HUES6 (cell line): ENCODE measurements at regions not wholly inside any gene's neighbourhood (a gene's known extent, or its start where the extent isn't known, plus 50 kb on each side); places are given as distances from the start of the nearest gene placed in this dataset.

Experiments
- H3K27ac ChIP-seq: 2 replicates; pipeline ENCODE4 v1.7.0; 2013; ENCODE audit warnings: low read depth, mild to moderate bottlenecking, low read length, inconsistent platforms
- H3K27me3 ChIP-seq: 2 replicates; pipeline ENCODE4 v1.6.1; 2013; ENCODE audit warnings: low read length; ENCODE audit not compliant: control insufficient read depth, insufficient read depth
- H3K36me3 ChIP-seq: 2 replicates; pipeline ENCODE4 v1.6.1; 2013; ENCODE audit warnings: low read length; ENCODE audit not compliant: control insufficient read depth, insufficient read depth
- H3K4me1 ChIP-seq: 2 replicates; pipeline ENCODE4 v1.6.1; 2013; ENCODE audit warnings: low read length; ENCODE audit not compliant: control insufficient read depth, insufficient read depth
- H3K4me3 ChIP-seq: 2 replicates; pipeline ENCODE4 v1.5.1; 2013; ENCODE audit warnings: low read depth, low read length
- H3K9ac ChIP-seq: one replicate; pipeline ENCODE4 v1.6.1; 2013; ENCODE audit warnings: mild to moderate bottlenecking, low read length
- H3K9me3 ChIP-seq: 2 replicates; pipeline ENCODE4 v1.6.1; 2013; ENCODE audit warnings: low read depth, low read length; ENCODE audit not compliant: control insufficient read depth, insufficient read depth

DNA sequence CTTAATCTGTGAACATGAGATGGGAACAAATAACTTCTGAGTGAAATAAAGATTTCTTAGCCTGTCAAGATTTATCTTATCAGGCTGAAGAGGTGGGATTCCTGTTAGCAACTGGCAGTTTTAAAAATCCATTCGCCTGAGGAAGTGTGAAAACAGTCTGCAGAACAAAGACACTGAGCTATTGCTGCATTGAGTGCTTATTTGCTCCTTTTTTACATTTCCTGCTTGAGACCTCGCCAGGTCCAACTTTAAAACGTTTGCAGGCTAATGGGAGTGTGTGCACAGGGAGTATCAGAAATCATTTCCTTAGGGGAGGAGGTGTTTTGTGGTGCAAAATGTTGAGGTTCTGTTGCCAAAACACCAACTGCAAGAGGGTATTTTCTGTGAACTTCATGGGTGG, 957.8 kb upstream of the RBFOX1 start:
- Histone ChIP-seq H3K9me3 (peaks cover 7% of the 10 kb centered on the region; the same call in 1 of the 2 replicates), H3K9ac (peak overlapping the region; percentile 43), H3K36me3 (no peaks in the 10 kb centered on the region), H3K27me3 (no peaks in the 10 kb centered on the region), H3K27ac (peak overlapping the region; percentile 17; the same call in 1 of the 2 replicates), H3K4me3 (no peak overlapping the region), H3K4me1 (peaks cover 30% of the 10 kb centered on the region)

- Histone ChIP-seq H3K9me3 (no peaks in the 10 kb centered on the region), H3K27ac (no peak overlapping the region), H3K9ac (no peak overlapping the region), H3K36me3 (no peaks in the 10 kb centered on the region), H3K27me3 (no peaks in the 10 kb centered on the region), H3K4me1 (peaks cover 4% of the 10 kb centered on the region; the same call in 1 of the 2 replicates), H3K4me3 (no peak overlapping the region)
Measured at GRCh38 chr16:6364846-6365245, 967.8 kb upstream of the RBFOX1 start.

- no peak overlapping the region for H3K4me3 ChIP-seq
- no peak overlapping the region for H3K9ac ChIP-seq
- H3K27ac ChIP-seq, result no peak overlapping the region
- no peaks in the 10 kb centered on the region for H3K27me3 ChIP-seq
- H3K4me1 ChIP-seq, result peaks cover 4% of the 10 kb centered on the region; the same call in 1 of the 2 replicates
- H3K36me3 ChIP-seq, result no peaks in the 10 kb centered on the region
- no peaks in the 10 kb centered on the region for H3K9me3 ChIP-seq
Measured at GRCh38 chr16:6363896-6364607, 968.6 kb upstream of the RBFOX1 start.

DNA sequence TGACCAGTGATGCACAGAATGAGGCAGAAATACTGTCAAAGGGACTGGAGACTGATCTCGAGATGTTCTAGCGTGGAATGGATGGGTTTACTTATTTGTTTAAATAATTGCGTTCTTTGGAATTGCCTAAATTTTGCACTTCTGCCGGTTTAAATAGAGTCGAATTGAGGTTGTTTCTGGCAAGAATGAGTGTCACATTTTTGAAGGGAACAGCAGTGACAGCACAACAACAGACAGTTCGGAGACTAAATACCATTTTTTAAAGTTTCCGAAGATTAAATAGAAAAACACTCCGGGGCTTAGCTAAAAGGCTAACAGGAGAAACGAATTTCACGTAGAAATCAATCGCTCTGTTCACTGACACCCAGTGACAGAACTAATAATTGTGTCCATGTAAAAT, 969.2 kb upstream of the RBFOX1 start:
- Histone ChIP-seq H3K36me3 (no peaks in the 10 kb centered on the region), H3K27ac (no peak overlapping the region), H3K9ac (no peak overlapping the region)

DNA sequence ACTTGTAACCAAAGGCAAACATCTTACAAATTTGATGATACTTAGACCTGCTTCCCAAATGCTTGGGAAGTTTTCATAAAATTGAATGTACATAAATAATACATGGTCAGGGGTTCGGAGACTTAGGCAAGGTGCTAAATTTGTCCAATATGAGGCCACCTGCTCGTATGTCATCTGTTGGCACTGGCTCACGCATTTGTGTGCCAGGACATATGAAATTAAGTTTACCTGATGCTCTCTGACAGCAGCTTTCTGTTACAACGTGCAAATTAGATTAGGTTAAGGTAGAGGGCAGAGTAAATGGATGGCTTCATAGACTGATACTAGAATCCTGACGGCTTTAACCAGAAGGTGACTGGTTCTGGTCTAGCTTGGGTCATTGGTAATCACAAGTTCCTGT, 970.3 kb upstream of the RBFOX1 start:
- Histone ChIP-seq H3K27me3 (no peaks in the 10 kb centered on the region), H3K4me1 (peaks cover 9% of the 10 kb centered on the region), H3K4me3 (no peak overlapping the region), H3K9me3 (no peaks in the 10 kb centered on the region), H3K27ac (no peak overlapping the region), H3K36me3 (no peaks in the 10 kb centered on the region), H3K9ac (no peak overlapping the region)

More for the DNA sequence above, 969.2 kb upstream of the RBFOX1 start:
- H3K27me3 ChIP-seq, result no peaks in the 10 kb centered on the region
- peaks cover 9% of the 10 kb centered on the region for H3K4me1 ChIP-seq
- no peaks in the 10 kb centered on the region for H3K9me3 ChIP-seq
- no peak overlapping the region for H3K4me3 ChIP-seq

DNA sequence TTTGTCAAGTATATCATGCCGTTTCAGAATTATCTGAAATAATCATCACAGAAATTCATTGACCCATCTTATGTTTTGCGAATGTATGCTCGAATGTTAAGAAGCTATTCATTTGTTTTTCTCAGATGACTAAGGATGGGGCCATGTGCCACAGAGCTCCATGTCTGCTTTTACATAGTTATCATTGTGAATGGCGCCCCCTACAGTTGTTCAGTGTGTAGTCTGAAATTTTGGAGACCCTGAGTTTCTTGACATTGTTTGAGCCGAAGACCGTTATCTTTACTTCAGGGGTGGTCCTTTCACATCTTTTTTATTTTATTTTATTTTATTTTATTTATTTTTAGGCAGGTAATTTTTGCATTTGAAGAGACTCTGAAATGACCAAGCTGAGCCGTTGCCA, 972.0 kb upstream of the RBFOX1 start:
- Histone ChIP-seq H3K4me1 (peaks cover 16% of the 10 kb centered on the region), H3K27ac (no peak overlapping the region)

GRCh38 chr16:6356911-6357310, 975.7 kb upstream of the RBFOX1 start:
- no peak overlapping the region for H3K9ac ChIP-seq
- peaks cover 2% of the 10 kb centered on the region; the same call in 1 of the 2 replicates for H3K9me3 ChIP-seq
- no peak overlapping the region for H3K27ac ChIP-seq
- no peaks in the 10 kb centered on the region for H3K36me3 ChIP-seq
- no peak overlapping the region for H3K4me3 ChIP-seq
- H3K4me1 ChIP-seq, result peaks cover 25% of the 10 kb centered on the region
- no peaks in the 10 kb centered on the region for H3K27me3 ChIP-seq

More for the DNA sequence above, 972.0 kb upstream of the RBFOX1 start:
- Histone ChIP-seq H3K27me3 (no peaks in the 10 kb centered on the region), H3K36me3 (no peaks in the 10 kb centered on the region), H3K4me3 (no peak overlapping the region), H3K9me3 (no peaks in the 10 kb centered on the region), H3K9ac (no peak overlapping the region)

DNA sequence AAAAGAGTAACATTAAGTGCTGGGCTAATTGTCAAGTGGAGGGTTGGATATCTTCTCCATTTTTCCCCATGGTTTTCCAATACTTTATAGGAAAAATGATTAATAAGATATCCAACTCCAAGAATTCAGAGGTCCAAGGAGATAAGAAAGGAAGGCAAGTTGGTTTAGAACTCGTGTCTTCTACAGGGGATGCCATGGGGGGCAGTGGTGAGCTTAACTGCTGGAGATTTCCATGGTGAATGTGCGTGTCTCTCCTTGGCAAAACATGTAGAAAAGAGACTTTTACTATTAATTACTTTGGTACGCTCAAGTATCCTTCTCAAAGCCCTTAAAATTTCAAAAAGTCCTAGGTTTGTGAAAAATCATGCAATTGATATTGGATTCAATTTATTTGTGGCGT, 982.9 kb upstream of the RBFOX1 start:
- H3K4me3 ChIP-seq, result no peak overlapping the region
- no peak overlapping the region for H3K9ac ChIP-seq
- no peaks in the 10 kb centered on the region for H3K9me3 ChIP-seq
- peaks cover 31% of the 10 kb centered on the region for H3K4me1 ChIP-seq
- no peak overlapping the region for H3K27ac ChIP-seq
- H3K36me3 ChIP-seq, result no peaks in the 10 kb centered on the region
- no peaks in the 10 kb centered on the region for H3K27me3 ChIP-seq

- peaks cover 43% of the 10 kb centered on the region for H3K4me1 ChIP-seq
- peaks cover 12% of the 10 kb centered on the region for H3K9me3 ChIP-seq
- no peaks in the 10 kb centered on the region for H3K27me3 ChIP-seq
- no peak overlapping the region for H3K4me3 ChIP-seq
- H3K36me3 ChIP-seq, result no peaks in the 10 kb centered on the region
- H3K9ac ChIP-seq, result no peak overlapping the region
- no peak overlapping the region for H3K27ac ChIP-seq
Measured at GRCh38 chr16:6345090-6345489, 987.6 kb upstream of the RBFOX1 start.

GRCh38 chr16:6343157-6343556, 989.5 kb upstream of the RBFOX1 start:
- Histone ChIP-seq H3K9ac (peak overlapping the region; percentile 33), H3K9me3 (peaks cover 18% of the 10 kb centered on the region), H3K4me1 (peaks cover 43% of the 10 kb centered on the region), H3K4me3 (no peak overlapping the region), H3K27me3 (no peaks in the 10 kb centered on the region), H3K36me3 (no peaks in the 10 kb centered on the region), H3K27ac (peak overlapping the region; percentile 85)

- Histone ChIP-seq H3K4me1 (peaks cover 40% of the 10 kb centered on the region), H3K27ac (peak overlapping the region; percentile 85), H3K36me3 (no peaks in the 10 kb centered on the region), H3K4me3 (no peak overlapping the region), H3K27me3 (no peaks in the 10 kb centered on the region), H3K9me3 (peaks cover 18% of the 10 kb centered on the region), H3K9ac (peak overlapping the region; percentile 9)
Measured at GRCh38 chr16:6341981-6342380, 990.7 kb upstream of the RBFOX1 start.
